HepG2 (cell line): ENCODE measurements at regions not wholly inside any gene's neighbourhood (a gene's known extent, or its start where the extent isn't known, plus 50 kb on each side); places are given as distances from the start of the nearest gene placed in this dataset.

Source experiments
- BORCS8-MEF2B ChIP-seq: sonication (generic); formaldehyde crosslinking; IDR thresholded peaks from 2 replicates; pipeline ENCODE4 v1.8.0; 2022; ENCODE audit warnings: mild to moderate bottlenecking, missing genetic modification reagents
- FOXP1 ChIP-seq, 2 experiments: fragments of 450-650 bp in 1 of 2; IDR thresholded peaks; 2 replicates each; pipeline ENCODE4 v1.6.1; 2017 to 2018; ENCODE audit warnings: antibody characterized with exemption in 1 of 2
- GABPA ChIP-seq, 2 experiments: IDR thresholded peaks; 2 replicates each; pipeline ENCODE4 v1.6.1; 2011 to 2016; ENCODE audit warnings: low read depth in 2 of 2, low read length in 1 of 2, missing biosample characterization in 1 of 2, missing genetic modification characterization in 1 of 2
- GATAD2A ChIP-seq: IDR thresholded peaks from 2 replicates; pipeline ENCODE4 v1.6.1; 2016
- IRF2 ChIP-seq: IDR thresholded peaks from 2 replicates; pipeline ENCODE4 v1.6.1; 2018; ENCODE audit warnings: missing genetic modification reagents, missing compliant biosample characterization
- NFE2 ChIP-seq: sonication (generic); formaldehyde crosslinking; IDR thresholded peaks from 2 replicates; pipeline ENCODE4 v1.4.0; 2020; ENCODE audit warnings: missing genetic modification reagents
- PHF21A ChIP-seq: sonication (generic); formaldehyde crosslinking; IDR thresholded peaks from 2 replicates; pipeline ENCODE4 v1.5.0; 2020; ENCODE audit warnings: mild to moderate bottlenecking, missing genetic modification reagents
- POLR2AphosphoS5 ChIP-seq: IDR thresholded peaks from 2 replicates; pipeline ENCODE4 v1.6.1; 2012; ENCODE audit warnings: low read depth, low read length
- RXRB ChIP-seq: IDR thresholded peaks from 2 replicates; pipeline ENCODE4 v1.6.1; 2016; ENCODE audit warnings: borderline replicate concordance, missing genetic modification reagents, missing compliant biosample characterization
- SATB2 ChIP-seq: sonication (generic); formaldehyde crosslinking; IDR thresholded peaks from 2 replicates; pipeline ENCODE4 v1.5.0; 2020; ENCODE audit warnings: missing genetic modification reagents
- SNAPC5 ChIP-seq: sonication (generic); formaldehyde crosslinking; IDR thresholded peaks from 2 replicates; pipeline ENCODE4 v1.8.1; 2023; ENCODE audit warnings: mild to moderate bottlenecking, missing genetic modification reagents, borderline replicate concordance
- ZBTB4 ChIP-seq: sonication (generic); formaldehyde crosslinking; IDR thresholded peaks from 2 replicates; pipeline ENCODE4 v1.4.0; 2020; ENCODE audit warnings: missing genetic modification reagents, mild to moderate bottlenecking, borderline replicate concordance
- ZFAT ChIP-seq: sonication (generic); formaldehyde crosslinking; conservative IDR thresholded peaks from 2 replicates; pipeline ENCODE4 v1.8.1; 2023; ENCODE audit warnings: missing genetic modification reagents, inconsistent platforms
- ZFY ChIP-seq: sonication (generic); formaldehyde crosslinking; IDR thresholded peaks from 2 replicates; pipeline ENCODE4 v1.4.0; 2020; ENCODE audit warnings: missing genetic modification reagents
- ZNF282 ChIP-seq: fragments of 450-650 bp; IDR thresholded peaks from 2 replicates; pipeline ENCODE4 v1.6.1; 2018; ENCODE audit not compliant: partially characterized antibody
- ZNF558 ChIP-seq: sonication (generic); formaldehyde crosslinking; IDR thresholded peaks from 2 replicates; pipeline ENCODE4 v1.9.0; 2022; ENCODE audit warnings: mild to moderate bottlenecking, missing genetic modification reagents, borderline replicate concordance
- ZNF569 ChIP-seq: sonication (generic); formaldehyde crosslinking; IDR thresholded peaks from 2 replicates; pipeline ENCODE4 v1.5.0; 2020; ENCODE audit warnings: mild to moderate bottlenecking, missing genetic modification reagents, moderate library complexity, borderline replicate concordance
- TF ChIP-seq, protein P1 (sequence below): sonication (generic); formaldehyde crosslinking; IDR thresholded peaks from 2 replicates; pipeline ENCODE4 v1.5.1; 2020; ENCODE audit warnings: missing genetic modification reagents, mild to moderate bottlenecking, borderline replicate concordance
- TF ChIP-seq, protein P2 (sequence below): sonication (generic); formaldehyde crosslinking; IDR thresholded peaks from 2 replicates; pipeline ENCODE4 v1.5.1; 2020; ENCODE audit warnings: mild to moderate bottlenecking, missing genetic modification reagents, borderline replicate concordance

GRCh38 chr14:101706509-101707067 is 54.9 kb upstream of the PPP2R5C start (continued):
- TF ChIP-seq ZBTB4 (CRISPR knock-in tag): peak; percentile 26; the same call in 1 of the 2 replicates
- TF ChIP-seq GABPA (IDR thresholded peaks at IDR 0.05; ENCODE audit: low read depth, low read length): no peak
- 0 out of 2 replicates have a peak, but pooled peaks have one; percentile 26 for TF ChIP-seq GABPA (CRISPR knock-in tag; IDR thresholded peaks at IDR 0.05; ENCODE audit: low read depth)
- TF ChIP-seq ZNF558 (CRISPR knock-in tag): no peak
- peak; percentile 73 for TF ChIP-seq RXRB
- TF ChIP-seq ZFY (CRISPR knock-in tag): peak; percentile 86
- no peak for TF ChIP-seq NFE2 (CRISPR knock-in tag)
- TF ChIP-seq FOXP1 (IDR thresholded peaks at IDR 0.05): no peak
- peak; percentile 23; the same call in 1 of the 2 replicates for TF ChIP-seq FOXP1 (CRISPR knock-in tag; IDR thresholded peaks at IDR 0.05)
- TF ChIP-seq GATAD2A: peak; percentile 78
- TF ChIP-seq, protein P1, sequence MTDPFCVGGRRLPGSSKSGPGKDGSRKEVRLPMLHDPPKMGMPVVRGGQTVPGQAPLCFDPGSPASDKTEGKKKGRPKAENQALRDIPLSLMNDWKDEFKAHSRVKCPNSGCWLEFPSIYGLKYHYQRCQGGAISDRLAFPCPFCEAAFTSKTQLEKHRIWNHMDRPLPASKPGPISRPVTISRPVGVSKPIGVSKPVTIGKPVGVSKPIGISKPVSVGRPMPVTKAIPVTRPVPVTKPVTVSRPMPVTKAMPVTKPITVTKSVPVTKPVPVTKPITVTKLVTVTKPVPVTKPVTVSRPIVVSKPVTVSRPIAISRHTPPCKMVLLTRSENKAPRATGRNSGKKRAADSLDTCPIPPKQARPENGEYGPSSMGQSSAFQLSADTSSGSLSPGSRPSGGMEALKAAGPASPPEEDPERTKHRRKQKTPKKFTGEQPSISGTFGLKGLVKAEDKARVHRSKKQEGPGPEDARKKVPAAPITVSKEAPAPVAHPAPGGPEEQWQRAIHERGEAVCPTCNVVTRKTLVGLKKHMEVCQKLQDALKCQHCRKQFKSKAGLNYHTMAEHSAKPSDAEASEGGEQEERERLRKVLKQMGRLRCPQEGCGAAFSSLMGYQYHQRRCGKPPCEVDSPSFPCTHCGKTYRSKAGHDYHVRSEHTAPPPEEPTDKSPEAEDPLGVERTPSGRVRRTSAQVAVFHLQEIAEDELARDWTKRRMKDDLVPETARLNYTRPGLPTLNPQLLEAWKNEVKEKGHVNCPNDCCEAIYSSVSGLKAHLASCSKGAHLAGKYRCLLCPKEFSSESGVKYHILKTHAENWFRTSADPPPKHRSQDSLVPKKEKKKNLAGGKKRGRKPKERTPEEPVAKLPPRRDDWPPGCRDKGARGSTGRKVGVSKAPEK: peak; percentile 68; the same call in 1 of the 2 replicates
- no peak for TF ChIP-seq ZNF282
- no peak for TF ChIP-seq PHF21A (CRISPR knock-in tag)
- TF ChIP-seq SATB2: no peak
- TF ChIP-seq ZNF569 (CRISPR knock-in tag): no peak
- TF ChIP-seq POLR2AphosphoS5: no peak
- peak; percentile 89 for TF ChIP-seq BORCS8-MEF2B (CRISPR knock-in tag)
- TF ChIP-seq, protein P2, sequence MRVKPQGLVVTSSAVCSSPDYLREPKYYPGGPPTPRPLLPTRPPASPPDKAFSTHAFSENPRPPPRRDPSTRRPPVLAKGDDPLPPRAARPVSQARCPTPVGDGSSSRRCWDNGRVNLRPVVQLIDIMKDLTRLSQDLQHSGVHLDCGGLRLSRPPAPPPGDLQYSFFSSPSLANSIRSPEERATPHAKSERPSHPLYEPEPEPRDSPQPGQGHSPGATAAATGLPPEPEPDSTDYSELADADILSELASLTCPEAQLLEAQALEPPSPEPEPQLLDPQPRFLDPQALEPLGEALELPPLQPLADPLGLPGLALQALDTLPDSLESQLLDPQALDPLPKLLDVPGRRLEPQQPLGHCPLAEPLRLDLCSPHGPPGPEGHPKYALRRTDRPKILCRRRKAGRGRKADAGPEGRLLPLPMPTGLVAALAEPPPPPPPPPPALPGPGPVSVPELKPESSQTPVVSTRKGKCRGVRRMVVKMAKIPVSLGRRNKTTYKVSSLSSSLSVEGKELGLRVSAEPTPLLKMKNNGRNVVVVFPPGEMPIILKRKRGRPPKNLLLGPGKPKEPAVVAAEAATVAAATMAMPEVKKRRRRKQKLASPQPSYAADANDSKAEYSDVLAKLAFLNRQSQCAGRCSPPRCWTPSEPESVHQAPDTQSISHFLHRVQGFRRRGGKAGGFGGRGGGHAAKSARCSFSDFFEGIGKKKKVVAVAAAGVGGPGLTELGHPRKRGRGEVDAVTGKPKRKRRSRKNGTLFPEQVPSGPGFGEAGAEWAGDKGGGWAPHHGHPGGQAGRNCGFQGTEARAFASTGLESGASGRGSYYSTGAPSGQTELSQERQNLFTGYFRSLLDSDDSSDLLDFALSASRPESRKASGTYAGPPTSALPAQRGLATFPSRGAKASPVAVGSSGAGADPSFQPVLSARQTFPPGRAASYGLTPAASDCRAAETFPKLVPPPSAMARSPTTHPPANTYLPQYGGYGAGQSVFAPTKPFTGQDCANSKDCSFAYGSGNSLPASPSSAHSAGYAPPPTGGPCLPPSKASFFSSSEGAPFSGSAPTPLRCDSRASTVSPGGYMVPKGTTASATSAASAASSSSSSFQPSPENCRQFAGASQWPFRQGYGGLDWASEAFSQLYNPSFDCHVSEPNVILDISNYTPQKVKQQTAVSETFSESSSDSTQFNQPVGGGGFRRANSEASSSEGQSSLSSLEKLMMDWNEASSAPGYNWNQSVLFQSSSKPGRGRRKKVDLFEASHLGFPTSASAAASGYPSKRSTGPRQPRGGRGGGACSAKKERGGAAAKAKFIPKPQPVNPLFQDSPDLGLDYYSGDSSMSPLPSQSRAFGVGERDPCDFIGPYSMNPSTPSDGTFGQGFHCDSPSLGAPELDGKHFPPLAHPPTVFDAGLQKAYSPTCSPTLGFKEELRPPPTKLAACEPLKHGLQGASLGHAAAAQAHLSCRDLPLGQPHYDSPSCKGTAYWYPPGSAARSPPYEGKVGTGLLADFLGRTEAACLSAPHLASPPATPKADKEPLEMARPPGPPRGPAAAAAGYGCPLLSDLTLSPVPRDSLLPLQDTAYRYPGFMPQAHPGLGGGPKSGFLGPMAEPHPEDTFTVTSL: no peak
- TF ChIP-seq IRF2 (CRISPR knock-in tag): no peak
- TF ChIP-seq ZFAT (CRISPR knock-in tag): no peak
- TF ChIP-seq SNAPC5 (CRISPR knock-in tag): no peak
